Muscle of leg (tissue), 3 donors: ENCODE measurements at regions not wholly inside any gene's neighbourhood (a gene's known extent, or its start where the extent isn't known, plus 50 kb on each side); places are given as distances from the start of the nearest gene placed in this dataset.

Experiments used
- DNase-seq: peaks from one replicate; pipeline ENCODE4 v3.0.0; 2013
- H3K27ac ChIP-seq: one replicate; pipeline ENCODE4 v1.5.1; 2013; ENCODE audit warnings: mild to moderate bottlenecking, low read length, control low read depth
- H3K27me3 ChIP-seq: one replicate; pipeline ENCODE4 v1.6.1; 2013; ENCODE audit warnings: low read length; ENCODE audit not compliant: control insufficient read depth, insufficient read depth
- H3K36me3 ChIP-seq: one replicate; pipeline ENCODE4 v1.6.1; 2013; ENCODE audit warnings: low read length; ENCODE audit not compliant: control insufficient read depth, insufficient read depth
- H3K4me1 ChIP-seq: one replicate; pipeline ENCODE4 v1.6.1; 2013; ENCODE audit warnings: low read length; ENCODE audit not compliant: control insufficient read depth, insufficient read depth
- H3K4me3 ChIP-seq: one replicate; pipeline ENCODE4 v1.5.1; 2013; ENCODE audit warnings: low read length, control low read depth
- H3K9me3 ChIP-seq: replicated peaks from 2 replicates; pipeline ENCODE4 v1.6.1; 2013; ENCODE audit warnings: low read depth, low read length; ENCODE audit not compliant: control insufficient read depth
- WGBS: methylation state at CpG from one replicate; pipeline ENCODE4 v1.1.5; 2013; ENCODE audit warnings: missing lambda C conversion rate; ENCODE audit not compliant: insufficient coverage; 5-methylcytosine and 5-hydroxymethylcytosine counted together

GRCh38 chr3:170709046-170709445 lies 123.2 kb upstream of the SLC7A14 start:
- Histone ChIP-seq H3K27me3 (no peaks in the 10 kb centered on the region), H3K4me1 (no peaks in the 10 kb centered on the region), H3K27ac (no peak overlapping the region), H3K4me3 (no peak overlapping the region), H3K9me3 (peaks cover 14% of the 10 kb centered on the region), H3K36me3 (no peaks in the 10 kb centered on the region)
- no CpG with 5 or more reads among the region's 1 CpG for WGBS
- peak; percentile 33 for DNase-seq

- Histone ChIP-seq H3K27me3 (no peaks in the 10 kb centered on the region), H3K4me3 (no peak overlapping the region), H3K27ac (no peak overlapping the region), H3K9me3 (peaks cover 14% of the 10 kb centered on the region), H3K36me3 (no peaks in the 10 kb centered on the region), H3K4me1 (no peaks in the 10 kb centered on the region)
- 92% methylated on average over 2 of the region's 2 CpGs for WGBS
- no peak for DNase-seq
These were observed 122.0 kb upstream of the SLC7A14 start for GRCh38 chr3:170707899-170708298.

- no peak for DNase-seq
- Histone ChIP-seq H3K9me3 (peaks cover 13% of the 10 kb centered on the region), H3K36me3 (no peaks in the 10 kb centered on the region), H3K27me3 (no peaks in the 10 kb centered on the region), H3K27ac (no peak overlapping the region), H3K4me3 (no peak overlapping the region), H3K4me1 (no peaks in the 10 kb centered on the region)
- no CpG with 5 or more reads among the region's 5 CpGs for WGBS
These were observed 119.3 kb upstream of the SLC7A14 start for GRCh38 chr3:170705131-170705530.

GRCh38 chr3:170703121-170703588 lies 117.3 kb upstream of the SLC7A14 start:
- Histone ChIP-seq H3K4me3 (no peak overlapping the region), H3K27me3 (no peaks in the 10 kb centered on the region), H3K36me3 (no peaks in the 10 kb centered on the region), H3K9me3 (no peaks in the 10 kb centered on the region), H3K27ac (no peak overlapping the region), H3K4me1 (no peaks in the 10 kb centered on the region)
- WGBS, result 100% methylated on average over 1 of the region's 1 CpG
- no peak for DNase-seq

GRCh38 chr3:170701696-170702678 lies 116.1 kb upstream of the SLC7A14 start:
- Histone ChIP-seq H3K27me3 (no peaks in the 10 kb centered on the region), H3K4me1 (no peaks in the 10 kb centered on the region), H3K9me3 (no peaks in the 10 kb centered on the region), H3K27ac (no peak overlapping the region), H3K4me3 (no peak overlapping the region), H3K36me3 (no peaks in the 10 kb centered on the region)
- DNase-seq, result no peak
- WGBS, result 67% methylated on average over 1 of the region's 4 CpGs

GRCh38 chr3:170700054-170700404 lies 114.2 kb upstream of the SLC7A14 start:
- H3K4me3 ChIP-seq, result no peak overlapping the region
- H3K9me3 ChIP-seq, result no peaks in the 10 kb centered on the region
- no peak for DNase-seq
- no CpG with 5 or more reads among the region's 1 CpG for WGBS
- no peaks in the 10 kb centered on the region for H3K27me3 ChIP-seq
- H3K4me1 ChIP-seq, result no peaks in the 10 kb centered on the region
- no peaks in the 10 kb centered on the region for H3K36me3 ChIP-seq
- no peak overlapping the region for H3K27ac ChIP-seq

- no peaks in the 10 kb centered on the region for H3K36me3 ChIP-seq
- no peak for DNase-seq
- WGBS, result 82% methylated on average over 2 of the region's 8 CpGs
- H3K27ac ChIP-seq, result no peak overlapping the region
- H3K9me3 ChIP-seq, result no peaks in the 10 kb centered on the region
- no peak overlapping the region for H3K4me3 ChIP-seq
- H3K27me3 ChIP-seq, result no peaks in the 10 kb centered on the region
- no peaks in the 10 kb centered on the region for H3K4me1 ChIP-seq
These were observed 113.5 kb upstream of the SLC7A14 start for GRCh38 chr3:170699158-170700053.

GRCh38 chr3:170697908-170698307 lies 112.0 kb upstream of the SLC7A14 start:
- Histone ChIP-seq H3K9me3 (no peaks in the 10 kb centered on the region), H3K36me3 (no peaks in the 10 kb centered on the region), H3K4me1 (no peaks in the 10 kb centered on the region), H3K27ac (no peak overlapping the region), H3K27me3 (no peaks in the 10 kb centered on the region), H3K4me3 (no peak overlapping the region)
- WGBS, result 43% methylated on average over 1 of the region's 3 CpGs
- DNase-seq, result no peak

GRCh38 chr3:170697131-170697530 lies 111.3 kb upstream of the SLC7A14 start:
- H3K27me3 ChIP-seq, result no peaks in the 10 kb centered on the region
- H3K27ac ChIP-seq, result no peak overlapping the region
- no peak for DNase-seq
- no peak overlapping the region for H3K4me3 ChIP-seq
- 86% methylated on average over 2 of the region's 2 CpGs for WGBS
- H3K36me3 ChIP-seq, result no peaks in the 10 kb centered on the region
- H3K4me1 ChIP-seq, result no peaks in the 10 kb centered on the region
- no peaks in the 10 kb centered on the region for H3K9me3 ChIP-seq

GRCh38 chr3:170695486-170696064 lies 109.7 kb upstream of the SLC7A14 start:
- H3K4me1 ChIP-seq, result no peaks in the 10 kb centered on the region
- no peaks in the 10 kb centered on the region for H3K27me3 ChIP-seq
- no peaks in the 10 kb centered on the region for H3K9me3 ChIP-seq
- no peak overlapping the region for H3K27ac ChIP-seq
- DNase-seq, result no peak
- no peaks in the 10 kb centered on the region for H3K36me3 ChIP-seq
- no peak overlapping the region for H3K4me3 ChIP-seq
- WGBS, result no CpG with 5 or more reads among the region's 3 CpGs
